Astrocyte (in vitro differentiated cells and primary cell): ENCODE measurements at regions not wholly inside any gene's neighbourhood (a gene's known extent, or its start where the extent isn't known, plus 50 kb on each side); places are given as distances from the start of the nearest gene placed in this dataset.

Source experiments
- DNase-seq: peaks from one replicate; pipeline ENCODE4 v3.0.0-alpha.2; 2010; ENCODE audit warnings: low read depth
- FAIRE-seq: peaks from 2 replicates; lab custom pipeline; 2011; peaks lifted over from hg19 to GRCh38; lab: Jason Lieb, UNC
- H2AFZ ChIP-seq: 2 replicates; pipeline ENCODE4 v1.6.0; 2012; ENCODE audit warnings: low read depth, low read length, inconsistent platforms
- H3K27ac ChIP-seq: 2 replicates; pipeline ENCODE4 v1.5.1; 2011; ENCODE audit warnings: low read depth, low read length, inconsistent platforms
- H3K27me3 ChIP-seq: 2 replicates; pipeline ENCODE4 v1.6.0; 2011; ENCODE audit warnings: low read length, inconsistent platforms; ENCODE audit not compliant: insufficient read depth
- H3K36me3 ChIP-seq: 2 replicates; pipeline ENCODE4 v1.5.1; 2011; ENCODE audit warnings: low read length, inconsistent platforms; ENCODE audit not compliant: insufficient read depth
- H3K4me1 ChIP-seq: 2 replicates; pipeline ENCODE4 v1.5.1; 2011; ENCODE audit warnings: low read length, inconsistent platforms; ENCODE audit not compliant: insufficient read depth
- H3K4me2 ChIP-seq: 2 replicates; pipeline ENCODE4 v1.6.0; 2012; ENCODE audit warnings: low read length, inconsistent platforms
- H3K4me3 ChIP-seq: 2 replicates; pipeline ENCODE4 v1.5.1; 2011; ENCODE audit warnings: low read depth, mild to moderate bottlenecking, low read length, inconsistent platforms; ENCODE audit not compliant: insufficient read depth
- H3K79me2 ChIP-seq: 2 replicates; pipeline ENCODE4 v1.6.0; 2012; ENCODE audit warnings: mild to moderate bottlenecking, low read length, inconsistent platforms; ENCODE audit not compliant: insufficient read depth
- H3K9ac ChIP-seq: 2 replicates; pipeline ENCODE4 v1.6.0; 2012; ENCODE audit warnings: mild to moderate bottlenecking, low read length, inconsistent platforms
- H3K9me3 ChIP-seq: 2 replicates; pipeline ENCODE4 v1.5.1; 2012; ENCODE audit warnings: low read depth, mild to moderate bottlenecking, low read length, inconsistent platforms; ENCODE audit not compliant: insufficient read depth
- H4K20me1 ChIP-seq: 2 replicates; pipeline ENCODE4 v1.6.0; 2012; ENCODE audit warnings: low read length, inconsistent platforms; ENCODE audit not compliant: insufficient read depth
- H3K27ac Mint-ChIP-seq: one replicate; pipeline ENCODE4 v1.8.0; 2021; ENCODE audit warnings: mild to moderate bottlenecking, mixed read lengths; ENCODE audit not compliant: unreplicated experiment
- H3K27me3 Mint-ChIP-seq: one replicate; pipeline ENCODE4 v1.8.0; 2021; ENCODE audit warnings: low read depth, mixed read lengths; ENCODE audit not compliant: unreplicated experiment
- H3K36me3 Mint-ChIP-seq: one replicate; pipeline ENCODE4 v1.8.0; 2021; ENCODE audit warnings: low read depth, mixed read lengths; ENCODE audit not compliant: unreplicated experiment
- H3K4me1 Mint-ChIP-seq: one replicate; pipeline ENCODE4 v1.8.0; 2021; ENCODE audit warnings: low read depth, mixed read lengths; ENCODE audit not compliant: unreplicated experiment
- H3K4me3 Mint-ChIP-seq: one replicate; pipeline ENCODE4 v1.8.0; 2021; ENCODE audit warnings: mild to moderate bottlenecking, moderate library complexity, mixed read lengths; ENCODE audit not compliant: unreplicated experiment
- H3K9me3 Mint-ChIP-seq: one replicate; pipeline ENCODE4 v1.8.0; 2021; ENCODE audit warnings: mild to moderate bottlenecking, mixed read lengths; ENCODE audit not compliant: unreplicated experiment
- CTCF ChIP-seq: IDR thresholded peaks from 2 replicates; pipeline ENCODE4 v1.5.1; 2011; ENCODE audit warnings: low read depth, mild to moderate bottlenecking, inconsistent platforms, low read length, moderate library complexity; ENCODE audit not compliant: insufficient read depth
- EZH2 ChIP-seq: IDR thresholded peaks from 2 replicates; pipeline ENCODE4 v1.6.1; 2012; ENCODE audit warnings: mild to moderate bottlenecking, low read length, inconsistent platforms; ENCODE audit not compliant: insufficient read depth

GRCh38 chr4:18923496-18924161 is 902.1 kb upstream of the LCORL start:
- Mint-ChIP-seq H3K4me3 (no peak overlapping the region), H3K36me3 (no peaks in the 10 kb centered on the region), H3K4me1 (no peaks in the 10 kb centered on the region), H3K27me3 (no peaks in the 10 kb centered on the region), H3K9me3 (no peaks in the 10 kb centered on the region), H3K27ac (no peak overlapping the region)
- H3K9ac ChIP-seq: no peak overlapping the region
- H3K9me3 ChIP-seq: no peaks in the 10 kb centered on the region
- no peak overlapping the region for H2AFZ ChIP-seq
- no peak overlapping the region for H3K4me2 ChIP-seq
- DNase-seq (no peak), FAIRE-seq (no peak)
- no peaks in the 10 kb centered on the region for H3K4me1 ChIP-seq
- no peaks in the 10 kb centered on the region for H3K36me3 ChIP-seq
- TF ChIP-seq EZH2 (no peak), CTCF (no peak)
- H3K27ac ChIP-seq: no peak overlapping the region
- no peaks in the 10 kb centered on the region for H3K79me2 ChIP-seq
- no peaks in the 10 kb centered on the region for H4K20me1 ChIP-seq
- no peaks in the 10 kb centered on the region for H3K27me3 ChIP-seq
- no peak overlapping the region for H3K4me3 ChIP-seq

- Histone ChIP-seq H3K4me1 (no peaks in the 10 kb centered on the region), H3K79me2 (no peaks in the 10 kb centered on the region), H3K27me3 (no peaks in the 10 kb centered on the region), H3K27ac (no peak overlapping the region), H3K9me3 (peaks cover 2% of the 10 kb centered on the region), H3K9ac (no peak overlapping the region), H3K36me3 (no peaks in the 10 kb centered on the region), H4K20me1 (no peaks in the 10 kb centered on the region), H2AFZ (no peak overlapping the region), H3K4me3 (no peak overlapping the region), H3K4me2 (no peak overlapping the region)
- no peaks in the 10 kb centered on the region for H3K27me3 Mint-ChIP-seq
- FAIRE-seq (no peak), DNase-seq (peak; percentile 52)
- TF ChIP-seq EZH2 (no peak), CTCF (no peak)
- H3K9me3 Mint-ChIP-seq: peaks cover 4% of the 10 kb centered on the region
- peaks cover 10% of the 10 kb centered on the region for H3K4me1 Mint-ChIP-seq
- no peak overlapping the region for H3K4me3 Mint-ChIP-seq
- H3K27ac Mint-ChIP-seq: no peak overlapping the region
- H3K36me3 Mint-ChIP-seq: no peaks in the 10 kb centered on the region
Observed at GRCh38 chr4:18917689-18918088, 896.1 kb upstream of the LCORL start.

GRCh38 chr4:18914182-18914581 is 892.6 kb upstream of the LCORL start:
- Histone ChIP-seq H3K79me2 (no peaks in the 10 kb centered on the region), H3K9me3 (peaks cover 2% of the 10 kb centered on the region), H3K4me2 (no peak overlapping the region), H3K27me3 (no peaks in the 10 kb centered on the region), H3K4me3 (no peak overlapping the region), H3K27ac (no peak overlapping the region), H3K4me1 (no peaks in the 10 kb centered on the region), H3K36me3 (no peaks in the 10 kb centered on the region), H3K9ac (no peak overlapping the region), H4K20me1 (no peaks in the 10 kb centered on the region), H2AFZ (no peak overlapping the region)
- TF ChIP-seq EZH2 (no peak), CTCF (no peak)
- H3K4me3 Mint-ChIP-seq: no peak overlapping the region
- no peaks in the 10 kb centered on the region for H3K36me3 Mint-ChIP-seq
- FAIRE-seq: no peak
- H3K4me1 Mint-ChIP-seq: peaks cover 10% of the 10 kb centered on the region
- no peak overlapping the region for H3K27ac Mint-ChIP-seq
- no peaks in the 10 kb centered on the region for H3K27me3 Mint-ChIP-seq
- DNase-seq: peak; percentile 6
- H3K9me3 Mint-ChIP-seq: peaks cover 10% of the 10 kb centered on the region
